ENCODE measurements at regions not wholly inside any gene's neighbourhood (a gene's known extent, or its start where the extent isn't known, plus 50 kb on each side); places are given as distances from the start of the nearest gene placed in this dataset.

DNA sequence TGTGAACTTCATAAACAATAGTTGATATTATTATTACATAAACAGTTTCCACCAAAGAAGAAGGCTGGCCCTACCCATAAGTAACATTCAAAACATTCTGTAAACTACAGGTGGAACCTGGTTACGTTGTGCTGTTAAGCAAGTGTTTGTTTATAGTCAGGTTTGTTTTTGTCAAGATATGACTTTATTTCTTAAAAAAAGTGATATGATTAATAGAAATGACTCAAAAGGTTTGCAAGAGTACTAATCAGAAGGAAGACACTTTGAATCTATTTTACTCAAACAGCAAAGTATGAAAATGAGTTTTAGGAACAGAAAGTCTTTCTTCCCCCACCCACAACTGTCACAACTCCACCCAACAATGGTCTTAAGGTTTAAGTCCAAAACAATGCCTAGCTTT lies 220.8 kb downstream of the PLK2 start:
- TF ChIP-seq CTCF (IDR thresholded peaks at IDR 0.05 in 4 of 5, conservative IDR thresholded peaks at IDR 0.05 in 1 of 5) (no peak), POLR2A (IDR thresholded peaks at IDR 0.05) (no peak)
